Mammary epithelial cell (primary cell): ENCODE measurements at regions not wholly inside any gene's neighbourhood (a gene's known extent, or its start where the extent isn't known, plus 50 kb on each side); places are given as distances from the start of the nearest gene placed in this dataset.

Experiments used
- EZH2 ChIP-seq: IDR thresholded peaks from 2 replicates; pipeline ENCODE4 v1.6.1; 2012; ENCODE audit warnings: low read length, inconsistent platforms, borderline replicate concordance
- TF ChIP-seq, protein P1 (sequence below), 2 donors: IDR thresholded peaks in 1 of 2; conservative IDR thresholded peaks in 1 of 2; 2 replicates each; pipeline ENCODE4 v1.5.1; 2011 to 2012; ENCODE audit warnings: inconsistent platforms in 2 of 2, low read length in 2 of 2, mild to moderate bottlenecking in 2 of 2, control low read depth in 1 of 2, low read depth in 1 of 2; ENCODE audit not compliant: insufficient read depth in 1 of 2; ENCODE audit errors: extremely low read depth in 1 of 2

DNA sequence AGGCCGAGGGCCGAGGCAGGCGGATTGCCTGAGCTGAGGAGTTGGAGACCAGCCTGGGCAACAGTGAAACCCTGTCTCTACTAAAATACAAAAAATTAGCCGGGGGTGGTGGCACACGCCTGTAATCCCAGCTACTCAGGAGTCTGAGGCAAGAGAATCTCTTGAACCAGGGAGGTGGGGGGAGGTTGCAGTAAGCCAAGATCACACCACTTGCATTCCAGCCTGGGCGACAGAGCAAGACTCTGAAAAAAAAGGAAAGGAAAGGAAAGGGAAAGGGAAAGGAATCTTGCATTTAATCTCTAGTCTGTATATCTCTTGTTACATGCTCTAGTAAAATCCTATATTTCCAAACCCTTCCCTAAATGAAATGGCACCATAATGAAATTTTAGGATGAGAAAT, 328.3 kb upstream of the ADGRL2 start:
- TF ChIP-seq EZH2 = no peak
- TF ChIP-seq, protein P1, sequence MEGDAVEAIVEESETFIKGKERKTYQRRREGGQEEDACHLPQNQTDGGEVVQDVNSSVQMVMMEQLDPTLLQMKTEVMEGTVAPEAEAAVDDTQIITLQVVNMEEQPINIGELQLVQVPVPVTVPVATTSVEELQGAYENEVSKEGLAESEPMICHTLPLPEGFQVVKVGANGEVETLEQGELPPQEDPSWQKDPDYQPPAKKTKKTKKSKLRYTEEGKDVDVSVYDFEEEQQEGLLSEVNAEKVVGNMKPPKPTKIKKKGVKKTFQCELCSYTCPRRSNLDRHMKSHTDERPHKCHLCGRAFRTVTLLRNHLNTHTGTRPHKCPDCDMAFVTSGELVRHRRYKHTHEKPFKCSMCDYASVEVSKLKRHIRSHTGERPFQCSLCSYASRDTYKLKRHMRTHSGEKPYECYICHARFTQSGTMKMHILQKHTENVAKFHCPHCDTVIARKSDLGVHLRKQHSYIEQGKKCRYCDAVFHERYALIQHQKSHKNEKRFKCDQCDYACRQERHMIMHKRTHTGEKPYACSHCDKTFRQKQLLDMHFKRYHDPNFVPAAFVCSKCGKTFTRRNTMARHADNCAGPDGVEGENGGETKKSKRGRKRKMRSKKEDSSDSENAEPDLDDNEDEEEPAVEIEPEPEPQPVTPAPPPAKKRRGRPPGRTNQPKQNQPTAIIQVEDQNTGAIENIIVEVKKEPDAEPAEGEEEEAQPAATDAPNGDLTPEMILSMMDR (conservative IDR thresholded peaks at IDR 0.05 in 1 of 2, IDR thresholded peaks at IDR 0.05 in 1 of 2; ENCODE audit: extremely low read depth in 1 of 2, insufficient read depth in 1 of 2, low read depth in 1 of 2, low read length in 2 of 2) = no peak
